Activated B cell treated with CpG ODN at 0.5 μM for 24 hours (primary cell): ENCODE measurements at regions not wholly inside any gene's neighbourhood (a gene's known extent, or its start where the extent isn't known, plus 50 kb on each side); places are given as distances from the start of the nearest gene placed in this dataset.

Source experiments
- ATAC-seq: fragments of 200-7000 bp; cut with Tn5 transposase; one replicate; pipeline ENCODE4 v1.10.0; 2021; ENCODE audit warnings: low read depth, mild to moderate bottlenecking, moderate library complexity
- CTCF ChIA-PET: fragments of 350-600 bp; sonication (Branson Sonifier 250); formaldehyde crosslinking; loops from one replicate; lab custom pipeline; 2021; ENCODE audit warnings: antibody characterized with exemption; lab: Charles Lee
- POLR2A ChIA-PET: fragments of 350-600 bp; sonication (Branson Sonifier 250); formaldehyde crosslinking; loops from one replicate; lab custom pipeline; 2021; ENCODE audit warnings: antibody characterized with exemption; lab: Charles Lee
- DNase-seq: peaks from one replicate; pipeline ENCODE4 v3.0.0; 2022
- H3K27ac Mint-ChIP-seq: one replicate; pipeline ENCODE4 v1.8.0; 2020; ENCODE audit warnings: mixed read lengths
- H3K27me3 Mint-ChIP-seq: one replicate; pipeline ENCODE4 v1.8.0; 2021; ENCODE audit warnings: mixed read lengths
- H3K36me3 Mint-ChIP-seq: one replicate; pipeline ENCODE4 v1.8.0; 2021; ENCODE audit warnings: low read depth, mixed read lengths
- H3K4me1 Mint-ChIP-seq: one replicate; pipeline ENCODE4 v1.8.0; 2021; ENCODE audit warnings: mixed read lengths
- H3K4me3 Mint-ChIP-seq: one replicate; pipeline ENCODE4 v1.8.0; 2020; ENCODE audit warnings: mild to moderate bottlenecking, mixed read lengths
- H3K9me3 Mint-ChIP-seq: one replicate; pipeline ENCODE4 v1.8.0; 2020; ENCODE audit warnings: mixed read lengths
- CTCF ChIP-seq: fragments of 200-600 bp; IDR thresholded peaks from one replicate; pipeline ENCODE4 v1.8.0; 2022; ENCODE audit warnings: antibody characterized with exemption, mild to moderate bottlenecking
- intact Hi-C: fragments of 100-400 bp; cut with micrococcal nuclease; formaldehyde crosslinking; loops from one replicate; pipeline ENCODE4 v1.15.1; 2024

GRCh38 chr2:239692919-239693318 is 292.1 kb upstream of the HDAC4 start:
- ATAC-seq (no peak), DNase-seq (no peak)
- POLR2A ChIA-PET, result no interaction called here
- H3K36me3 Mint-ChIP-seq, result no peaks in the 10 kb centered on the region
- H3K9me3 Mint-ChIP-seq, result no peaks in the 10 kb centered on the region
- CTCF ChIA-PET, result interaction anchor here (0.7 kb wide), 1 partner anchor 449 kb away, joined by 3 read pairs; no protein-coding TSS in a partner anchor
- peaks cover 3% of the 10 kb centered on the region for H3K27me3 Mint-ChIP-seq
- H3K4me3 Mint-ChIP-seq, result no peak overlapping the region
- H3K4me1 Mint-ChIP-seq, result no peaks in the 10 kb centered on the region
- no peak overlapping the region for H3K27ac Mint-ChIP-seq
- intact Hi-C loops, result no loop called here
- no peak for TF ChIP-seq CTCF

- H3K36me3 Mint-ChIP-seq, result no peaks in the 10 kb centered on the region
- ChIA-PET POLR2A (no interaction called here), CTCF (no interaction called here)
- DNase-seq (no peak), ATAC-seq (no peak)
- H3K27ac Mint-ChIP-seq, result no peak overlapping the region
- intact Hi-C loops, result no loop called here
- no peaks in the 10 kb centered on the region for H3K4me1 Mint-ChIP-seq
- no peak for TF ChIP-seq CTCF
- H3K4me3 Mint-ChIP-seq, result no peak overlapping the region
- peaks cover 3% of the 10 kb centered on the region for H3K27me3 Mint-ChIP-seq
- no peaks in the 10 kb centered on the region for H3K9me3 Mint-ChIP-seq
Observed at GRCh38 chr2:239692362-239692851, 291.6 kb upstream of the HDAC4 start.

GRCh38 chr2:239691720-239692119 is 290.9 kb upstream of the HDAC4 start:
- no peak for DNase-seq
- no peaks in the 10 kb centered on the region for H3K36me3 Mint-ChIP-seq

GRCh38 chr2:239690651-239691631 is 290.1 kb upstream of the HDAC4 start:
- H3K27me3 Mint-ChIP-seq, result peaks cover 3% of the 10 kb centered on the region
- no peak for TF ChIP-seq CTCF
- H3K36me3 Mint-ChIP-seq, result no peaks in the 10 kb centered on the region
- CTCF ChIA-PET, result no interaction called here
- intact Hi-C loops, result no loop called here
- H3K9me3 Mint-ChIP-seq, result no peaks in the 10 kb centered on the region
- DNase-seq (no peak), ATAC-seq (no peak)
- no peak overlapping the region for H3K27ac Mint-ChIP-seq
- POLR2A ChIA-PET, result no interaction called here
- no peak overlapping the region for H3K4me3 Mint-ChIP-seq
- no peaks in the 10 kb centered on the region for H3K4me1 Mint-ChIP-seq

More at GRCh38 chr2:239691720-239692119, 290.9 kb upstream of the HDAC4 start:
- Mint-ChIP-seq H3K4me1 (no peaks in the 10 kb centered on the region), H3K27me3 (peaks cover 3% of the 10 kb centered on the region), H3K4me3 (no peak overlapping the region), H3K9me3 (no peaks in the 10 kb centered on the region), H3K27ac (no peak overlapping the region)
- TF ChIP-seq CTCF, result no peak
- no peak for ATAC-seq
- CTCF ChIA-PET, result no interaction called here
- intact Hi-C loops, result no loop called here
- POLR2A ChIA-PET, result no interaction called here

GRCh38 chr2:239689985-239690384 is 289.2 kb upstream of the HDAC4 start:
- H3K9me3 Mint-ChIP-seq, result no peaks in the 10 kb centered on the region
- CTCF ChIA-PET, result no interaction called here
- TF ChIP-seq CTCF, result no peak
- no peak for ATAC-seq
- H3K27ac Mint-ChIP-seq, result no peak overlapping the region
- no peak for DNase-seq
- POLR2A ChIA-PET, result no interaction called here
- no peak overlapping the region for H3K4me3 Mint-ChIP-seq
- intact Hi-C loops, result no loop called here
- H3K27me3 Mint-ChIP-seq, result peaks cover 12% of the 10 kb centered on the region
- no peaks in the 10 kb centered on the region for H3K36me3 Mint-ChIP-seq
- H3K4me1 Mint-ChIP-seq, result no peaks in the 10 kb centered on the region
